Heart right ventricle (tissue), 16 donors: ENCODE measurements at regions not wholly inside any gene's neighbourhood (a gene's known extent, or its start where the extent isn't known, plus 50 kb on each side); places are given as distances from the start of the nearest gene placed in this dataset.
A peak's percentile ranks its signal among the peaks of the same experiment; 100 is the strongest.

Experiments used
- ATAC-seq, 8 donors: fragments of 200-7000 bp; cut with Tn5 transposase; one replicate each; pipeline ENCODE4 v1.9.1; 2020; ENCODE audit warnings: mild to moderate bottlenecking in 8 of 8, moderate library complexity in 8 of 8, moderate number of reproducible peaks in 1 of 8
- DNase-seq, 2 donors: peaks; one replicate each; pipeline ENCODE4 v3.0.0-alpha.2; 2020
- H3K27ac ChIP-seq, 10 donors: fragments of 200-600 bp; sonication (generic) in 2 of 10; one replicate each; pipeline versions ENCODE4 v1.5.0 to v1.8.0; 2020 to 2022; ENCODE audit warnings: mild to moderate bottlenecking in 3 of 10
- H3K27me3 ChIP-seq, 7 donors: fragments of 200-600 bp; one replicate each; pipeline ENCODE4 v1.8.0; 2021 to 2022; ENCODE audit warnings: mild to moderate bottlenecking in 2 of 7
- H3K36me3 ChIP-seq, 9 donors: fragments of 200-600 bp; sonication (generic) in 1 of 9; one replicate each; pipeline versions ENCODE4 v1.5.0 to v1.8.0; 2020 to 2022; ENCODE audit warnings: mild to moderate bottlenecking in 2 of 9
- H3K4me1 ChIP-seq, 9 donors: fragments of 200-600 bp; sonication (generic) in 1 of 9; one replicate each; pipeline versions ENCODE4 v1.5.0 to v1.8.0; 2020 to 2022; ENCODE audit warnings: mild to moderate bottlenecking in 4 of 9
- H3K4me3 ChIP-seq, 10 donors: fragments of 200-600 bp; sonication (generic) in 2 of 10; one replicate each; pipeline versions ENCODE4 v1.5.0 to v1.8.0; 2020 to 2022; ENCODE audit warnings: mild to moderate bottlenecking in 7 of 10, moderate library complexity in 2 of 10
- H3K9me3 ChIP-seq, 11 donors: fragments of 200-600 bp in 10 of 11; sonication (generic) in 2 of 11; one replicate each; pipeline versions ENCODE4 v1.5.0 to v1.8.0; 2013 to 2022; ENCODE audit warnings: mild to moderate bottlenecking in 2 of 11, control low read depth in 1 of 11, moderate library complexity in 1 of 11
- CTCF ChIP-seq, 9 donors: fragments of 200-600 bp; sonication (generic) in 2 of 9; IDR thresholded peaks; one replicate each; pipeline versions ENCODE4 v1.5.0 to v1.8.0; 2021 to 2022; ENCODE audit warnings: antibody characterized with exemption in 9 of 9, mild to moderate bottlenecking in 5 of 9, moderate library complexity in 1 of 9
- WGBS, 2 donors: extraction: QIAGEN DNeasy Blood & Tissue Kit; methylation state at CpG; one replicate each; pipeline ENCODE4 v1.1.7; 2013; ENCODE audit warnings: inconsistent platforms in 1 of 2; 5-methylcytosine and 5-hydroxymethylcytosine counted together
- intact Hi-C, 10 donors: fragments of 100-400 bp; cut with DNase I; formaldehyde crosslinking; loops; one replicate each; pipeline versions ENCODE4 v1.11.1 to v1.14.2; 2022
- donor health status: Arrhythmogenic right ventricular cardiomyopathy.
- donor health status: ischemic (EF 13 %, LVEDD 7.1; RV severe dilation, severe dysfunction).
- donor health status: healthy with polysubstance abuse.
- donor health status: DM: no; HTN: yes; CAD: no.
- donor health status: DM: no; HTN: no; CAD: no.
- donor health status: ischemic (EF 25% LVEDD 6.9; RV normal size, moderate dysfunction).
- donor health status: ischemic (EF 25% LVEDD 5.7; RV mildly dilated, moderate dysfunction).
- donor health status: healthy.
- donor health status: DM: yes; HTN: yes; CAD: no.
- donor health status: Ischemic cardiomyopathy.
- donor health status: ischemic (EF 35%, LVEDD 5.7; RV mildly dilated, moderate dysfunction).
- donor health status: nonischemic (EF 11% LVEDD 7.7; RV severe dilation, severe dysfunction).
- donor health status: DM: yes; HTN: yes; CAD: no.
- donor health status: PGD.
- donor health status: ischemic (EF 29% LVEDD 5.4; RV normal size, mild dysfunction).
- donor health status: nonischemic (EF 23%, LVEDD 6.1; RV moderate dilation, normal function).

- DNase-seq (no peak), ATAC-seq (no peak)
- intact Hi-C loops: no loop called here
- no peaks in the 10 kb centered on the region for H3K27me3 ChIP-seq
- WGBS, 2 donors: 90 to 96% methylated on average over 2 of the region's 2 CpGs
- H3K27ac ChIP-seq: no peak overlapping the region
- no peak for TF ChIP-seq CTCF (IDR thresholded peaks at IDR 0.05)
- H3K36me3 ChIP-seq: no peaks in the 10 kb centered on the region
- no peak overlapping the region for H3K4me3 ChIP-seq
- no peaks in the 10 kb centered on the region for H3K4me1 ChIP-seq
- H3K9me3 ChIP-seq: no peaks in the 10 kb centered on the region
Measured at GRCh38 chr14:51578853-51579252, 72.9 kb upstream of the FRMD6 start.

GRCh38 chr14:51581017-51581881 lies 70.5 kb upstream of the FRMD6 start:
- DNase-seq (no peak), ATAC-seq (no peak)
- Histone ChIP-seq H3K4me3 (no peak overlapping the region), H3K9me3 (no peaks in the 10 kb centered on the region), H3K4me1 (no peaks in the 10 kb centered on the region), H3K27me3 (no peaks in the 10 kb centered on the region), H3K36me3 (no peaks in the 10 kb centered on the region), H3K27ac (no peak overlapping the region)
- WGBS, 2 donors: 89 to 92% methylated on average over 4 of the region's 4 CpGs
- no peak for TF ChIP-seq CTCF (IDR thresholded peaks at IDR 0.05)
- intact Hi-C loops: loop anchor here in 1 of 10 donors (10.0 kb wide), 1 partner anchor 296 kb away; no protein-coding TSS in a partner anchor

- no peaks in the 10 kb centered on the region for H3K4me1 ChIP-seq
- intact Hi-C loops: loop anchor here in 1 of 10 donors (10.0 kb wide), 1 partner anchor 298 kb away; no protein-coding TSS in a partner anchor
- no peaks in the 10 kb centered on the region for H3K27me3 ChIP-seq
- 69 to 74% methylated on average over 2 of the region's 2 CpGs for WGBS, 2 donors
- no peak for TF ChIP-seq CTCF (IDR thresholded peaks at IDR 0.05)
- H3K4me3 ChIP-seq: no peak overlapping the region
- H3K27ac ChIP-seq: no peak overlapping the region
- no peaks in the 10 kb centered on the region for H3K36me3 ChIP-seq
- no peaks in the 10 kb centered on the region for H3K9me3 ChIP-seq
- no peak for DNase-seq
- ATAC-seq: peak in 1 of 8 donors; percentile 25
Measured at GRCh38 chr14:51582437-51582836, 69.3 kb upstream of the FRMD6 start.

GRCh38 chr14:51585055-51585454 lies 66.7 kb upstream of the FRMD6 start:
- no peak for TF ChIP-seq CTCF (IDR thresholded peaks at IDR 0.05)
- no peaks in the 10 kb centered on the region for H3K27me3 ChIP-seq
- intact Hi-C loops: loop anchor here in 1 of 10 donors (10.0 kb wide), 1 partner anchor 300 kb away; no protein-coding TSS in a partner anchor
- no peaks in the 10 kb centered on the region for H3K36me3 ChIP-seq
- H3K4me1 ChIP-seq: no peaks in the 10 kb centered on the region
- no peak overlapping the region for H3K4me3 ChIP-seq
- no peaks in the 10 kb centered on the region for H3K9me3 ChIP-seq
- ATAC-seq (no peak), DNase-seq (no peak)
- H3K27ac ChIP-seq: no peak overlapping the region
- WGBS, 2 donors: 80 to 81% methylated on average over 5 of the region's 5 CpGs
